ENCODE measurements at regions not wholly inside any gene's neighbourhood (a gene's known extent, or its start where the extent isn't known, plus 50 kb on each side); places are given as distances from the start of the nearest gene placed in this dataset.
"Not testable (repeated sequence)": the region's sequence is repeated elsewhere in the genome, so short reads cannot be mapped to it uniquely, and the experiment has no call there.

DNA sequence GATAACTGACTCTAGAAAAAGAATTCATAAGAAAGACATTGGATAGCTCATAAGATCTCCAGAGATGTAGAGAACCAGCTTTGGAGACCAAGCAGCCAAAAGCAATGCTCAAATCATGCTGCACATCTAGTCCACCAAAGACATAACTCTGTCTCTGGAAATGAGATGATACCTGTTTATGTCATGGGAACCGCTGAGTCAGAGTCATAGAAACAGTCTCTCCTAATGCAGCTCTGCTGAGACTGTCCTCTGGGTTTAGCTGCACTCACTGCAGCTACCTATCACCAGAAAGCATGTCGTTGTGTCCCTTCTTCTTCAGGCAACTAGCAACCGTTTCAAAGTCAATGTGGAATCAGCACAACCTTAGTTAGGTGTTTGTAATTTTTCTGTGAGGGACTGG is 218.5 kb upstream of the ROBO1 start:
- Histone ChIP-seq H3K36me3 (ENCODE audit: insufficient read depth, low read length) (no peaks in the 10 kb centered on the region), H3K9me3 (ENCODE audit: low read length) (no peaks in the 10 kb centered on the region), H3K4me3 (ENCODE audit: low read length) (no peak overlapping the region), H3K4me1 (ENCODE audit: insufficient read depth, low read length) (no peaks in the 10 kb centered on the region), H3K27me3 (ENCODE audit: insufficient read depth, low read length) (no peaks in the 10 kb centered on the region), H2AFZ (ENCODE audit: low read depth, low read length) (no peak overlapping the region)

DNA sequence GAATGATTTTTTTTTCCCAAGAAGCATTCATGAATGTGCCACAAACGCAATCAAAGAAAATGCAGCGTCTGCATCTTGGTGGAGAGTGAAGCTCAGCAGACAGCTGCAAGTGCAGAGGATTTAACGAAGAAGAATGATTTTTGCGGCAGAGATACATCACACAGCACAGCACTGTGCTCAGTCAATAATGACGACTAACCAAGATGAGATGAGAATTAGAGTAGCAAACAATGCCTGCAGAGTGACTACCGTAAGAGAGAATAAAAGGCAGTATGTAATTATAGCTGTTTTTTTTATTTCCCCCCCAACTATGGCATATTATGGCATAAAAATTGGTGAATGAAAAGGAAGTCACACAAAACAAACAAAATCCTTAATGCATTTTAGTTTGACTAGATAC is 218.0 kb upstream of the ROBO1 start:
- Histone ChIP-seq H3K36me3 (ENCODE audit: insufficient read depth, low read length) (no peaks in the 10 kb centered on the region), H3K27me3 (ENCODE audit: insufficient read depth, low read length) (no peaks in the 10 kb centered on the region), H3K4me3 (ENCODE audit: low read length) (no peak overlapping the region), H2AFZ (ENCODE audit: low read depth, low read length) (no peak overlapping the region), H3K4me1 (ENCODE audit: insufficient read depth, low read length) (no peaks in the 10 kb centered on the region), H3K9me3 (ENCODE audit: low read length) (no peaks in the 10 kb centered on the region)

DNA sequence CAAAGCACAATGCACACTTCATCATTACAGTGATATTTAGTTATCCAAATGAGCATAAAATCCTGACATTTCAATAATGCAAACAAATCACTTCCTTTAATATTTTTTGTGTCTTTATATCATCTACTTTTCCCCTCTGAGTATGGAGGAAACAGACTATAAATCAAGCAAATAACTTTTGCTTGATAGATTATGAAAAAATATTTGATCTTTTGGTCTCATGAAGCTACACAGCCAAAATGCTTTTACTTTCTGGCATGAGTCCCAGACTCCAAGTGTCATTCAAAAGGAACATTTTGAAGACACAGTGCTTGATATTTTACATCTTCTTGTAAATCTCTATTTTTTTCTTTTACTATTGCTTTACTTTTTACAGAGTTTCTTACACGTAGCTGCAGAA is 215.3 kb upstream of the ROBO1 start:
- H3K4me1 ChIP-seq (ENCODE audit: insufficient read depth, low read length): no peaks in the 10 kb centered on the region
- no peak overlapping the region for H2AFZ ChIP-seq (ENCODE audit: low read depth, low read length)
- no peak overlapping the region for H3K4me3 ChIP-seq (ENCODE audit: low read length)
- H3K9me3 ChIP-seq (ENCODE audit: low read length): no peaks in the 10 kb centered on the region
- no peaks in the 10 kb centered on the region for H3K36me3 ChIP-seq (ENCODE audit: insufficient read depth, low read length)
- H3K27me3 ChIP-seq (ENCODE audit: insufficient read depth, low read length): no peaks in the 10 kb centered on the region

DNA sequence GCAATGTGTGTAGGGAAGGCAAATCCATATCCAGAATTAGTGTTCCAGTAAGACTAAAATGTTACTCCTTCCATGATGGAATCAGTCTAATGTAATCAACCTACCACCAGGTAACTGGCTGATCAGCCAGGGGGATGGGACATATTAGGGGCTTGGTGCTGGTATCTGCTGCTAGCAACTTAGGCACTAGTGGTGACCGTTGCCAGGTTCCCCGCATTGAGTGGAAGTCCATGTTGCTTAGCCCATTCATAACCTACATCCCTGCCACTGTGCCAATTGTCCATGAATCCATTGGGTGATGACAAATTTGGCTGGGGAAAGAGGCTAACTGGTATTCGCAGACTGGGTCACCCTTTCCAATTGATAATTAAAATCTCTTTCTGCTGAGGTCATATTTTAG is 212.2 kb upstream of the ROBO1 start:
- Histone ChIP-seq H3K27me3 (ENCODE audit: insufficient read depth, low read length) (no peaks in the 10 kb centered on the region), H3K4me1 (ENCODE audit: insufficient read depth, low read length) (no peaks in the 10 kb centered on the region), H3K36me3 (ENCODE audit: insufficient read depth, low read length) (no peaks in the 10 kb centered on the region), H3K9me3 (ENCODE audit: low read length) (no peaks in the 10 kb centered on the region), H3K4me3 (ENCODE audit: low read length) (no peak overlapping the region), H2AFZ (ENCODE audit: low read depth, low read length) (no peak overlapping the region)

DNA sequence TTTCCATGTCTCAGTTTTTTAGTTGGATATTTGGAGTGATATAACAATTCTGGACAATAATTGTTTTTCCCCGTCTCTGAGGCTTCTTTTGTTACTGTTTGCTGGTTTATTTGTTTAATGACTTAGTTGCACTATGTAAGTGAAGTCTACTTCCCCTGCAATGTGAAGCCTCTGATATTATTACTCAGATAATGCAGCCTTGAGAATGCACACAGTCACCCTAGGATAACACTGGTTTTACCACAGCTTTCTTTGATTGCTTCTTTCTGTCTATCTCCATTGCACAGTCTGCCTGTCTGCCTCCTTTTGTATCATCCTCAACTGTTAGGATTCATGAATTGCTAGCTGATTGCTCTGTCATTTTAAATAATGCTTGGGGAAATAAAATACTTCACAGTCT is 208.7 kb upstream of the ROBO1 start:
- Histone ChIP-seq H3K9me3 (ENCODE audit: low read length) (no peaks in the 10 kb centered on the region), H3K4me3 (ENCODE audit: low read length) (no peak overlapping the region), H3K36me3 (ENCODE audit: insufficient read depth, low read length) (no peaks in the 10 kb centered on the region), H3K27me3 (ENCODE audit: insufficient read depth, low read length) (no peaks in the 10 kb centered on the region), H2AFZ (ENCODE audit: low read depth, low read length) (peak overlapping the region; percentile 22), H3K4me1 (ENCODE audit: insufficient read depth, low read length) (no peaks in the 10 kb centered on the region)

DNA sequence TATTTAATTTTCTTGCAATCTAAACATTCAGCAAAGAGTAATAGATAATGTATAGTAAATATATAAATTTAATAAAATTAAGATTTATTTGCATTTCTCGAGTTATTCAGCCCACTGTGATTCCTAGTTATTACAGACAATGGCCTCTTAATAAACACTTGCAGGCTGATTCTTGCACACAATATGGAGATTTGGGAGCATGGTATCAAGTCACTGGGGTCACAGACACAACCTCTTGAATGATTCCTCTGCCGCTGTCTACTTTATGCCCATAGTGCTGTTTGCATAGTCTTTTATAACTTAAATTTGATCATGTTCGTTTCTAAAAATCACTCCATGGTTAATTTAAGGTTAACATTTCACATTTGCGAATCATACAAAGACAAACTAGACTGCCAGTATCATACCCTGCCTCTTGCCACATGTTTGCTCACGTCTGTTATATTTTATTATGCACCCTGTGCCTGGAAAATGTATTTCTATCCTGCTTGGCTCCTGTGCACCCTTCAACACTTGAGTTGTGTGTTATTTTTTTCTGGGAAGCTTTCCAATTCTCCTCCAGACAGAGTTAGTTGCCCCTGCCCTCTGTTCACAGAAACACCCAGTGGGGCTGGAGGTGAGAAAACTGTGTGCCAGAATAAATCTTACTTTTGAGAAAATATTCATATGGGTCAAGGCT is 206.3 kb upstream of the ROBO1 start:
- no peaks in the 10 kb centered on the region for H3K4me1 ChIP-seq (ENCODE audit: insufficient read depth, low read length)
- H2AFZ ChIP-seq (ENCODE audit: low read depth, low read length): no peak overlapping the region
- H3K4me3 ChIP-seq (ENCODE audit: low read length): no peak overlapping the region
- H3K27me3 ChIP-seq (ENCODE audit: insufficient read depth, low read length): no peaks in the 10 kb centered on the region
- H3K36me3 ChIP-seq (ENCODE audit: insufficient read depth, low read length): no peaks in the 10 kb centered on the region
- no peaks in the 10 kb centered on the region for H3K9me3 ChIP-seq (ENCODE audit: low read length)

DNA sequence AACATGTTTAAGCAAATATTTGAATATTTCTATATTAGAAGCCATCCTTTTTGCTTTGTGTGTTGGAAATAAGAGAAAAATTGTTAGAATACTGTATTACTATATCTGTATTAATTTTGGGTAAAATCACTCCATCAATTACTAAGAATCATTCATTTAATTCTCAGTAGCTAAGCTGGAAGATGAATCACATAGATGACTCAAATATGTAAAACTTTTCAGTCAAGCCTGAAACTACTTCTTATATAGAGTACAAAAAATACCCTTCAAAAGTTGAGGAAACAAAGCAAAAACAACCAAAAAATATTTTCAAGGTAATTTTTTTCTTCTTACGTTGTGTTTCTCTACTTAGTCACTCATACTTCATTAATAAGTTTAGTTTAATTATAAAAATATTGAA is 205.7 kb upstream of the ROBO1 start:
- no peaks in the 10 kb centered on the region for H3K27me3 ChIP-seq (ENCODE audit: insufficient read depth, low read length)

DNA sequence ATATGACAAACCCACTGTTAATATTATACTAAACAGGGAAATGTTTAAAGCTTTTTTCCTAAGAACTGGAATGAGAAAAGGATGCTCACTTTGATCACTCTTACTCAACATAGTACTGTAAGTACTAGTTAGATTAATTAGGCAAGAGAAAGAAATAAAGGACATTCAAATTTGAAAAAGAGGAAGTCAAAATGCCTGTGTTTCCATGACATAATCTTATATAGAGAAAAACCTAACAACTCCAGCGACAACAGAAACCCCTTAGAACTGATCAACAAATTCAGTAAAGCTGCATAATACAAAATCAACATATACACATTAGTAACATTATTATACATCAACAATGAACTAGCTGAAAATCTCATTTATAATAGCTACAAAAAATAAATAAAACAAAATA is 200.6 kb upstream of the ROBO1 start:
- no peak overlapping the region for H2AFZ ChIP-seq (ENCODE audit: low read depth, low read length)
- H3K9me3 ChIP-seq (ENCODE audit: low read length): no peaks in the 10 kb centered on the region
- no peaks in the 10 kb centered on the region for H3K4me1 ChIP-seq (ENCODE audit: insufficient read depth, low read length)
- H3K36me3 ChIP-seq (ENCODE audit: insufficient read depth, low read length): no peaks in the 10 kb centered on the region
- H3K4me3 ChIP-seq (ENCODE audit: low read length): no peak overlapping the region
- no peaks in the 10 kb centered on the region for H3K27me3 ChIP-seq (ENCODE audit: insufficient read depth, low read length)

More for the DNA sequence above, 205.7 kb upstream of the ROBO1 start:
- no peaks in the 10 kb centered on the region for H3K9me3 ChIP-seq (ENCODE audit: low read length)
- H3K4me3 ChIP-seq (ENCODE audit: low read length): no peak overlapping the region
- no peaks in the 10 kb centered on the region for H3K4me1 ChIP-seq (ENCODE audit: insufficient read depth, low read length)
- no peaks in the 10 kb centered on the region for H3K36me3 ChIP-seq (ENCODE audit: insufficient read depth, low read length)
- H2AFZ ChIP-seq (ENCODE audit: low read depth, low read length): no peak overlapping the region

DNA sequence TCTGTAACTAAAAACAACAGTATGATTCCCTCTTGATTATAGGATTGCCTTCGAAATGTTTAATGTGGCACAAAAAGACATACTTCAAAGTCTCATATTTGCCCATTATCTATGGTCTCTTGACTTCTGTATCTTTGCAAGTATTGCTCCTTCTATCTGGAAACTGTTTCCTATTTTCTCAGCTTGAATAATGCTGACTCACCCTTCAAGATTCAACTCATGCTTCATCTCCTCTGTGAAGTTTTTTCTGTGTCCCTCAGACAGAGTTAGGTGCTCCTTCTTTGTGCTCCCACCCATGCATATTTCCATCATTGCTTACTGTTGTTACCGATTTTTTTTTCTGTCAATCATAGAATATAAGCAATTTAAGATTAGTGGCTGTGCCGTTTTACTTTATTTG is 192.8 kb upstream of the ROBO1 start:
- H3K4me3 ChIP-seq (ENCODE audit: low read length): no peak overlapping the region
- no peaks in the 10 kb centered on the region for H3K9me3 ChIP-seq (ENCODE audit: low read length)
- no peaks in the 10 kb centered on the region for H3K36me3 ChIP-seq (ENCODE audit: insufficient read depth, low read length)
- no peaks in the 10 kb centered on the region for H3K27me3 ChIP-seq (ENCODE audit: insufficient read depth, low read length)
- H2AFZ ChIP-seq (ENCODE audit: low read depth, low read length): no peak overlapping the region
- no peaks in the 10 kb centered on the region for H3K4me1 ChIP-seq (ENCODE audit: insufficient read depth, low read length)

DNA sequence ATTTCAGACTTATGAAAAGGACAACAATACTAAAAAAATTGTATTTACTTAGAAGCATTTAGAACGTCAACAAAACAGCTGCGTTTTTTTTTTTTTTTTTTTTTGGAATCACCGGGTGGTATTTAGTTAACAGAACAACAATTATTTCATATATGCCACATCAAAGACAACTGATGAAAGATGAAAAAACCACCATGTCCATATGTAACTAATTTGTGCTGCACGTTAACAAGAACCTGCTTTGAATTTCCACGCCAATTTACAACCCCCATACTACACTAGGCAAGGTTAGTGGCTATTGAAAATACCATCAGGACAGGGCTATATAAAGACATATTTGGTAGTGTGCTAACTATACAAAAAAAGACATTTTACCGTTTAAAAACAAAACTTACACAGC is 189.3 kb upstream of the ROBO1 start:
- Histone ChIP-seq H3K9me3 (ENCODE audit: low read length) (no peaks in the 10 kb centered on the region), H3K27me3 (ENCODE audit: insufficient read depth, low read length) (no peaks in the 10 kb centered on the region), H3K36me3 (ENCODE audit: insufficient read depth, low read length) (no peaks in the 10 kb centered on the region), H2AFZ (ENCODE audit: low read depth, low read length) (no peak overlapping the region), H3K4me1 (ENCODE audit: insufficient read depth, low read length) (peaks cover 4% of the 10 kb centered on the region), H3K4me3 (ENCODE audit: low read length) (no peak overlapping the region)

DNA sequence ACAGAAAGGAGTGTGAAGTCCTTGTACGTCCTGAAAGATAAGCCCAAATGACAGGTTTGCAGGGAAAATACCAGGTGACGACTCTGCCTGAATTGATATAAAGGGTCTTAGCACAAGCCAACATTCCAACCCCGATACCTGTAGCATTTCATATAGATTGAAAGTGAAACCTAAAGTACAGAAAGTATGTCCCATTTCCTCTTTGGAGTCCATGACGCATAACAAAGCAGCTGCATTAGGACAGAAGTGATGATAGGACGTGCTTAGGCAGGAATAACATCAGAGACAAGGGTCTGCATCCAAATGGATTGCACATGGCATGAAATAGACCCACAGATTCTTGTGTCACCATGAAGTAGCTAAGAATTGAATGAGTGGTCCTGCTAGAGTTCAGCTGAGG is 187.0 kb upstream of the ROBO1 start:
- no peaks in the 10 kb centered on the region for H3K27me3 ChIP-seq (ENCODE audit: insufficient read depth, low read length)
- no peaks in the 10 kb centered on the region for H3K9me3 ChIP-seq (ENCODE audit: low read length)
- H3K4me1 ChIP-seq (ENCODE audit: insufficient read depth, low read length): peaks cover 4% of the 10 kb centered on the region
- no peaks in the 10 kb centered on the region for H3K36me3 ChIP-seq (ENCODE audit: insufficient read depth, low read length)
- no peak overlapping the region for H2AFZ ChIP-seq (ENCODE audit: low read depth, low read length)
- H3K4me3 ChIP-seq (ENCODE audit: low read length): no peak overlapping the region

DNA sequence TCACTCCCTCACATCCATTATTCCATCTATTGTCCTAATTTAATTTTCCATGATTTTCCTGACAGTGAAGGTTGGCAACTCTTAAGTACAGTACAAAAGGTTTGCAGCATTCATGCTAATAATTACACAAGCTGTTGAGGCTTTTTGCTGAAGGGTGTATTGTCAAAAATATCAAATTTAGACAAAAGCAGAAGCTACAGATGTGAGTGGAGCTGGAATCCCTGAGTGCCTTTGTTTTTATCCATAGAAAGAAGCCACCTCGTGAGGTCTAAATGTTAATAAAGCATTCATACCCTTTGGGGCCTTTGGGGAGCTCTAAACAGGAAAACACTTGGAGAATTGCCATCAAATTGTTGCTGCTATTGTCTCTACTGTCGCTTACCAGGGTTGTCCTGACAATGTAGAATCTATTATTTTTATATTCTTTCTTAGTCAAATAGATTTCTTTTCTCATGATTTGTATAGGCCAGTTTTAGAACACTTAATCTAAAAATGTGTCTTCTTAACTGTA is 185.8 kb upstream of the ROBO1 start:
- peaks cover 4% of the 10 kb centered on the region for H3K4me1 ChIP-seq (ENCODE audit: insufficient read depth, low read length)
- no peaks in the 10 kb centered on the region for H3K27me3 ChIP-seq (ENCODE audit: insufficient read depth, low read length)
- H3K9me3 ChIP-seq (ENCODE audit: low read length): no peaks in the 10 kb centered on the region
- H2AFZ ChIP-seq (ENCODE audit: low read depth, low read length): no peak overlapping the region
- no peak overlapping the region for H3K4me3 ChIP-seq (ENCODE audit: low read length)
- no peaks in the 10 kb centered on the region for H3K36me3 ChIP-seq (ENCODE audit: insufficient read depth, low read length)

DNA sequence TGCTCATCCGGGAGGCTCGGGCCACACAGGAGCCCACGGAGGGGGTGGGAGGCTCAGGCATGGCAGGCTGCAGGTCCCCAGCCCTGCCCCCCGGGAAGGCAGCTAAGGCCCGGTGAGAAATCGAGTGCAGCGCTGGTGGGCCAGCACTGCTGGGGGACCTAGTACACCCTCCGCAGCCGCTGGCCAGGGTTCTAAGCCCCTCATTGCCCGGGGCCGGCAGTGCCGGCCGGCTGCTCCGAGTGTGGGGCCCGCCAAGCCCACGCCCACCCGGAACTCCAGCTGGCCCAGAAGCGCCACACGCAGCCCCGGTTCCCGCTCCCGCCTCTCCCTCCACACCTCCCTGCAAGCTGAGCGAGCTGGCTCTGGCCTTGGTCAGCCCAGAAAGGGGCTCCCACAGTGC is 183.6 kb upstream of the ROBO1 start:
- H3K36me3 ChIP-seq (ENCODE audit: insufficient read depth, low read length); H3K9me3 ChIP-seq (ENCODE audit: low read length); H2AFZ ChIP-seq (ENCODE audit: low read depth, low read length); H3K4me1 ChIP-seq (ENCODE audit: insufficient read depth, low read length); H3K4me3 ChIP-seq (ENCODE audit: low read length); H3K27me3 ChIP-seq (ENCODE audit: insufficient read depth, low read length): not testable (repeated sequence)

DNA sequence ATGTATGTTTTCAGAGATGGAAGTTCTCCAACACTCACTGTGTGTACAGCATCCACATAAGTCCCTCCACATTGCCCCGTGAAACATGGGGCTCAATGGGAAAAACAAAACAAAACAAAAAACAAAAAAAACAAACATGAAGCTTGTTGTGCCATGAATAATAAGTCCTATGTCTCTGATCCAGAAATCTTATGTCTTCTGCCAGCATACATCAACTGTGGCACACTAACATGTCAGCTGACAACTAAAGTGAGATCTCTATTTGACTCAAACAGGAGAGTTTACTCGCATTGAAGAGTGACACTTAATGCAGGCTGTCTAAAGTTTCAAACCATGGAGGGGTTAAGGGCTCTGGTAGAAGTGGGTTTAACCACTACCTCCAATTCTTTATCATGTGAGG is 180.2 kb upstream of the ROBO1 start:
- H2AFZ ChIP-seq (ENCODE audit: low read depth, low read length): no peak overlapping the region
- no peaks in the 10 kb centered on the region for H3K27me3 ChIP-seq (ENCODE audit: insufficient read depth, low read length)
- no peaks in the 10 kb centered on the region for H3K36me3 ChIP-seq (ENCODE audit: insufficient read depth, low read length)
- no peaks in the 10 kb centered on the region for H3K4me1 ChIP-seq (ENCODE audit: insufficient read depth, low read length)
- H3K4me3 ChIP-seq (ENCODE audit: low read length): no peak overlapping the region
- H3K9me3 ChIP-seq (ENCODE audit: low read length): no peaks in the 10 kb centered on the region
